GM12878 (cell line): ENCODE measurements at regions not wholly inside any gene's neighbourhood (a gene's known extent, or its start where the extent isn't known, plus 50 kb on each side); places are given as distances from the start of the nearest gene placed in this dataset.

Experiments
- CTCF ChIP-seq, 3 experiments: IDR thresholded peaks in 2 of 3; conservative IDR thresholded peaks in 1 of 3; 2 replicates each; pipeline ENCODE4 v1.5.1; 2011; ENCODE audit warnings: low read depth in 3 of 3, low read length in 3 of 3, mild to moderate bottlenecking in 3 of 3, control low read depth in 2 of 3, moderate library complexity in 2 of 3, inconsistent platforms in 1 of 3, mixed read lengths in 1 of 3; ENCODE audit not compliant: control insufficient read depth in 2 of 3, insufficient read depth in 1 of 3; ENCODE audit errors: extremely low read depth in 1 of 3
- MLLT1 ChIP-seq: fragments of 450-650 bp; IDR thresholded peaks from 2 replicates; pipeline ENCODE4 v1.6.1; 2016; ENCODE audit warnings: mild to moderate bottlenecking
- SPI1 ChIP-seq: IDR thresholded peaks from 2 replicates; pipeline ENCODE4 v1.6.1; 2011; ENCODE audit warnings: low read depth, mild to moderate bottlenecking, low read length, moderate library complexity, borderline replicate concordance; ENCODE audit not compliant: insufficient read depth
- ZBTB11 ChIP-seq: fragments of 450-650 bp; formaldehyde crosslinking; IDR thresholded peaks from 2 replicates; pipeline ENCODE4 v1.5.0; 2022; ENCODE audit warnings: mild to moderate bottlenecking, missing genetic modification characterization

GRCh38 chr2:160590664-160591063 is 97.1 kb upstream of the RBMS1 start:
- no peak for TF ChIP-seq MLLT1
- no peak for TF ChIP-seq SPI1
- no peak for TF ChIP-seq ZBTB11 (CRISPR knock-in tag)
- no peak for TF ChIP-seq CTCF (IDR thresholded peaks at IDR 0.05 in 2 of 3, conservative IDR thresholded peaks at IDR 0.05 in 1 of 3; ENCODE audit: control insufficient read depth in 2 of 3, extremely low read depth in 1 of 3, insufficient read depth in 1 of 3, low read depth in 3 of 3, low read length in 3 of 3)
